Keratinocyte (primary cell): ENCODE measurements at regions not wholly inside any gene's neighbourhood (a gene's known extent, or its start where the extent isn't known, plus 50 kb on each side); places are given as distances from the start of the nearest gene placed in this dataset.

Experiments
- DNase-seq: peaks from one replicate; pipeline ENCODE4 v3.0.0-alpha.2; 2011; ENCODE audit warnings: low read depth, missing footprints, low spot score
- FAIRE-seq: peaks from 2 replicates; lab custom pipeline; 2011; peaks lifted over from hg19 to GRCh38; lab: Jason Lieb, UNC
- H2AFZ ChIP-seq: 2 replicates; pipeline ENCODE4 v1.6.0; 2012; ENCODE audit warnings: low read length, control low read depth, inconsistent platforms; ENCODE audit not compliant: control insufficient read depth
- H3K27ac ChIP-seq: 2 replicates; pipeline ENCODE4 v1.5.1; 2011; ENCODE audit warnings: low read length; ENCODE audit not compliant: control insufficient read depth, insufficient read depth
- H3K27me3 ChIP-seq: 3 replicates; pipeline ENCODE4 v1.6.0; 2011; ENCODE audit warnings: low read length; ENCODE audit not compliant: control insufficient read depth, insufficient read depth; ENCODE audit errors: extremely low read depth
- H3K36me3 ChIP-seq, 2 experiments: 2 replicates in 1 of 2; 3 replicates in 1 of 2; pipeline ENCODE4 v1.5.1; 2011; ENCODE audit warnings: low read length in 2 of 2, mild to moderate bottlenecking in 1 of 2; ENCODE audit not compliant: control insufficient read depth in 2 of 2, insufficient read depth in 2 of 2; ENCODE audit errors: extremely low read depth in 1 of 2
- H3K4me1 ChIP-seq: 3 replicates; pipeline ENCODE4 v1.5.1; 2011; ENCODE audit warnings: low read length; ENCODE audit not compliant: control insufficient read depth, insufficient read depth; ENCODE audit errors: extremely low read depth
- H3K4me2 ChIP-seq: 3 replicates; pipeline ENCODE4 v1.6.0; 2011; ENCODE audit warnings: low read depth, low read length; ENCODE audit not compliant: control insufficient read depth, insufficient read depth; ENCODE audit errors: extremely low read depth
- H3K4me3 ChIP-seq, 3 experiments: fragments of 200-600 bp in 1 of 3; sonication (generic) in 1 of 3; 2 replicates in 2 of 3; 3 replicates in 1 of 3; pipeline ENCODE4 v1.5.1; 2011 to 2016; ENCODE audit warnings: low read length in 3 of 3, mild to moderate bottlenecking in 3 of 3, control low read depth in 2 of 3, inconsistent platforms in 1 of 3, low read depth in 1 of 3, mixed read lengths in 1 of 3, mixed run types in 1 of 3, moderate library complexity in 1 of 3; ENCODE audit not compliant: control insufficient read depth in 2 of 3, insufficient read depth in 2 of 3; ENCODE audit errors: extremely low read depth in 1 of 3
- H3K79me2 ChIP-seq: 2 replicates; pipeline ENCODE4 v1.6.0; 2012; ENCODE audit warnings: low read length; ENCODE audit not compliant: control insufficient read depth, insufficient read depth
- H3K9ac ChIP-seq: 3 replicates; pipeline ENCODE4 v1.6.0; 2011; ENCODE audit warnings: low read length; ENCODE audit not compliant: control insufficient read depth, insufficient read depth; ENCODE audit errors: extremely low read depth
- H3K9me1 ChIP-seq: 3 replicates; pipeline ENCODE4 v1.6.0; 2011; ENCODE audit warnings: low read length; ENCODE audit not compliant: control insufficient read depth, insufficient read depth; ENCODE audit errors: extremely low read depth
- H3K9me3 ChIP-seq: 2 replicates; pipeline ENCODE4 v1.5.1; 2012; ENCODE audit warnings: low read depth, low read length; ENCODE audit not compliant: control insufficient read depth
- H4K20me1 ChIP-seq: 3 replicates; pipeline ENCODE4 v1.6.0; 2011; ENCODE audit warnings: low read length; ENCODE audit not compliant: control insufficient read depth, insufficient read depth; ENCODE audit errors: extremely low read depth
- EZH2 ChIP-seq: IDR thresholded peaks from one replicate; pipeline ENCODE4 v1.6.1; 2012; ENCODE audit warnings: inconsistent platforms, mild to moderate bottlenecking, low read length, moderate library complexity
- dilution Hi-C: fragments of 300-500 bp; cut with MboI; formaldehyde crosslinking; loops from one replicate; pipeline ENCODE4 v1.7.0; 2020; ENCODE audit warnings: low sequenced_read_pairs; ENCODE audit not compliant: extremely low pct_ligation_motif_present
- TF ChIP-seq, protein P1 (sequence below), 3 experiments: IDR thresholded peaks in 1 of 3; conservative IDR thresholded peaks in 1 of 3; optimal IDR thresholded peaks in 1 of 3; 2 replicates in 2 of 3; 3 replicates in 1 of 3; pipeline versions ENCODE3 to v1.5.1; 2011; ENCODE audit warnings: low read length in 3 of 3, mild to moderate bottlenecking in 3 of 3, moderate library complexity in 2 of 3, control low read depth in 1 of 3, inconsistent platforms in 1 of 3; ENCODE audit not compliant: insufficient read depth in 2 of 3; ENCODE audit errors: extremely low read depth in 1 of 3

DNA sequence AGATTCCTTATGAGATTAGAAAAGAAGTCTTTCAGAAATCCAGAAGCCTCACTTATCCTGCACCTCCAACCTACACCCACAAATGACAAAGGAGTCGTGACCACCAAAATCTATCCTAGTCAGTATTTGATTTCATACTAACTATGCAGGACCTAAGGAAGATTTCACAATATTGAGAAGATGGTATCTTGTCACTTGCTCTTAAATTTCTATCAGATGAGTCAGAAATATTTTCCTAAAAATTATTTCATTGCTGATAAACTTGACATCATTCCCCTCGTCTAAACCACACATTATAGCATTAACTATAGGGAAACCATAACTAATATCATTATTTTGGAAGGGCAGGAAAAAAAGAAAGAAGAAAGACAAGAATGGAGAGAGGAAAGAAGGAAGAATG is 138.0 kb upstream of the THBS1 start:
- Histone ChIP-seq H2AFZ (no peak overlapping the region), H3K9me3 (no peaks in the 10 kb centered on the region), H3K9ac (no peak overlapping the region), H4K20me1 (no peaks in the 10 kb centered on the region), H3K79me2 (no peaks in the 10 kb centered on the region), H3K4me1 (no peaks in the 10 kb centered on the region), H3K27ac (no peak overlapping the region), H3K9me1 (no peaks in the 10 kb centered on the region), H3K4me3 (no peak overlapping the region), H3K36me3 (no peaks in the 10 kb centered on the region), H3K27me3 (no peaks in the 10 kb centered on the region), H3K4me2 (no peak overlapping the region)
- FAIRE-seq (no peak), DNase-seq (no peak)
- dilution Hi-C loops, result no loop called here
- TF ChIP-seq, protein P1, sequence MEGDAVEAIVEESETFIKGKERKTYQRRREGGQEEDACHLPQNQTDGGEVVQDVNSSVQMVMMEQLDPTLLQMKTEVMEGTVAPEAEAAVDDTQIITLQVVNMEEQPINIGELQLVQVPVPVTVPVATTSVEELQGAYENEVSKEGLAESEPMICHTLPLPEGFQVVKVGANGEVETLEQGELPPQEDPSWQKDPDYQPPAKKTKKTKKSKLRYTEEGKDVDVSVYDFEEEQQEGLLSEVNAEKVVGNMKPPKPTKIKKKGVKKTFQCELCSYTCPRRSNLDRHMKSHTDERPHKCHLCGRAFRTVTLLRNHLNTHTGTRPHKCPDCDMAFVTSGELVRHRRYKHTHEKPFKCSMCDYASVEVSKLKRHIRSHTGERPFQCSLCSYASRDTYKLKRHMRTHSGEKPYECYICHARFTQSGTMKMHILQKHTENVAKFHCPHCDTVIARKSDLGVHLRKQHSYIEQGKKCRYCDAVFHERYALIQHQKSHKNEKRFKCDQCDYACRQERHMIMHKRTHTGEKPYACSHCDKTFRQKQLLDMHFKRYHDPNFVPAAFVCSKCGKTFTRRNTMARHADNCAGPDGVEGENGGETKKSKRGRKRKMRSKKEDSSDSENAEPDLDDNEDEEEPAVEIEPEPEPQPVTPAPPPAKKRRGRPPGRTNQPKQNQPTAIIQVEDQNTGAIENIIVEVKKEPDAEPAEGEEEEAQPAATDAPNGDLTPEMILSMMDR (optimal IDR thresholded peaks at IDR 0.05 in 1 of 3, IDR thresholded peaks at IDR 0.05 in 1 of 3, conservative IDR thresholded peaks at IDR 0.05 in 1 of 3; ENCODE audit: extremely low read depth in 1 of 3, insufficient read depth in 2 of 3, low read length in 3 of 3), result no peak
- TF ChIP-seq EZH2, result no peak

DNA sequence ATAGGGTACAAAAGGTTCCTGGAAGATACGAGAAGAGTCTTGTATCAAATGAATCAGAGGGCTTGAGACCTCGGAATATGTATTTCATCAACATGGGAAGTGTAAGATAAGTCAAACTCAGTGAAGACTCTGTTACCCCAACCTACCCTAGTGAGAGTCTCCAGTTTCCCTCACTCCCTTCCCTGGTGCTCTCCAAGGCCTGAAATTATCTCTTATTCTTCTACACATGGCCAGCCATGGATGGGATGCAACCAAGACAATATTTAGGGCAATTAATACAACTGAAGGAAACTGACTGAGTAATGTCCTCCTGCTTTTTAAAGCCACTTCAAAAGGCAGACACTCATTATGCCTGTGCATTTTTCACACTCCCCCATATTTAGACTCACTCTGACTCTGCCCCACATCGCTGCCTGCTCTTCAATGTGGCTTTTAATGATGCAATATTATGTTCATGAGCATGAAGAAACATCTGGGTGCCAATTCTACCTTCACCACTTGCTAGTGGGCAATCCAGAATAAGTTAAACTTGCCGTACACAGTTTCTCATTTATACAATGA is 137.1 kb upstream of the THBS1 start:
- FAIRE-seq (no peak), DNase-seq (no peak)
- Histone ChIP-seq H3K4me2 (no peak overlapping the region), H3K9me1 (no peaks in the 10 kb centered on the region), H3K27ac (no peak overlapping the region), H3K4me3 (no peak overlapping the region), H2AFZ (no peak overlapping the region), H3K4me1 (no peaks in the 10 kb centered on the region), H3K36me3 (no peaks in the 10 kb centered on the region), H3K9me3 (no peaks in the 10 kb centered on the region), H3K27me3 (no peaks in the 10 kb centered on the region), H4K20me1 (no peaks in the 10 kb centered on the region), H3K9ac (no peak overlapping the region), H3K79me2 (no peaks in the 10 kb centered on the region)
- TF ChIP-seq EZH2, result no peak
- TF ChIP-seq, protein P1 (optimal IDR thresholded peaks at IDR 0.05 in 1 of 3, IDR thresholded peaks at IDR 0.05 in 1 of 3, conservative IDR thresholded peaks at IDR 0.05 in 1 of 3; ENCODE audit: extremely low read depth in 1 of 3, insufficient read depth in 2 of 3, low read length in 3 of 3), result no peak
- dilution Hi-C loops, result no loop called here
